PFSK-1 (cell line): ENCODE measurements at regions not wholly inside any gene's neighbourhood (a gene's known extent, or its start where the extent isn't known, plus 50 kb on each side); places are given as distances from the start of the nearest gene placed in this dataset.

Experiments used
- POLR2AphosphoS5 ChIP-seq: IDR thresholded peaks from 2 replicates; pipeline ENCODE4 v1.6.1; 2012; ENCODE audit warnings: low read depth, mild to moderate bottlenecking, control low read depth, low read length, moderate library complexity
- SIN3A ChIP-seq: IDR thresholded peaks from 2 replicates; pipeline ENCODE4 v1.6.1; 2012; ENCODE audit warnings: mild to moderate bottlenecking, low read length, moderate library complexity, borderline replicate concordance; ENCODE audit not compliant: insufficient read depth
- TAF1 ChIP-seq: IDR thresholded peaks from 2 replicates; pipeline ENCODE4 v1.6.1; 2012; ENCODE audit warnings: low read length, control low read depth, borderline replicate concordance; ENCODE audit not compliant: insufficient read depth

GRCh38 chr12:90322006-90322405 lies 613.4 kb upstream of the ATP2B1 start:
- TF ChIP-seq POLR2AphosphoS5 (no peak), SIN3A (no peak), TAF1 (no peak)
